A549 (cell line): ENCODE measurements at regions not wholly inside any gene's neighbourhood (a gene's known extent, or its start where the extent isn't known, plus 50 kb on each side); places are given as distances from the start of the nearest gene placed in this dataset.

Experiments used
- CTCF ChIP-seq: fragments of >200 bp; sonication (Bioruptor Twin); formaldehyde crosslinking; IDR thresholded peaks from 3 replicates; pipeline ENCODE4 v1.5.1; 2016
- POLR2A ChIP-seq: IDR thresholded peaks from 2 replicates; pipeline ENCODE4 v1.6.1; 2012; ENCODE audit warnings: mild to moderate bottlenecking, low read length
- USF2 ChIP-seq: fragments of 450-650 bp; IDR thresholded peaks from 2 replicates; pipeline ENCODE4 v1.6.1; 2014; ENCODE audit warnings: antibody characterized with exemption

GRCh38 chr1:203969846-203970245 is 103.1 kb upstream of the SOX13 start:
- TF ChIP-seq CTCF, result no peak
- TF ChIP-seq USF2, result no peak
- no peak for TF ChIP-seq POLR2A
